Parathyroid adenoma (tissue), 2 donors: ENCODE measurements at regions not wholly inside any gene's neighbourhood (a gene's known extent, or its start where the extent isn't known, plus 50 kb on each side); places are given as distances from the start of the nearest gene placed in this dataset.
A peak's percentile ranks its signal among the peaks of the same experiment; 100 is the strongest.

Experiments used
- H2AFZ ChIP-seq: fragments of 300-600 bp; sonication (generic); one replicate; pipeline ENCODE4 v1.7.0; 2017; ENCODE audit warnings: antibody characterized with exemption, mild to moderate bottlenecking
- H3K27ac ChIP-seq: fragments of 300-600 bp; sonication (generic); one replicate; pipeline ENCODE4 v1.7.0; 2017
- H3K27me3 ChIP-seq: fragments of 300-600 bp; sonication (generic); one replicate; pipeline ENCODE4 v1.7.0; 2017; ENCODE audit warnings: low read length; ENCODE audit not compliant: control insufficient read depth, insufficient read depth
- H3K36me3 ChIP-seq: fragments of 300-600 bp; sonication (generic); one replicate; pipeline ENCODE4 v1.7.0; 2017; ENCODE audit warnings: low read length; ENCODE audit not compliant: control insufficient read depth, insufficient read depth
- H3K4me1 ChIP-seq: fragments of 300-600 bp; sonication (generic); one replicate; pipeline ENCODE4 v1.7.0; 2017; ENCODE audit warnings: control low read depth
- H3K4me2 ChIP-seq: fragments of 300-600 bp; sonication (generic); one replicate; pipeline ENCODE4 v1.7.0; 2017; ENCODE audit warnings: low read length
- H3K4me3 ChIP-seq: fragments of 300-600 bp; sonication (generic); one replicate; pipeline ENCODE4 v1.7.0; 2017; ENCODE audit warnings: low read depth, low read length
- H3K79me2 ChIP-seq: fragments of 300-600 bp; sonication (generic); one replicate; pipeline ENCODE4 v1.7.0; 2017; ENCODE audit warnings: control low read depth
- H3K9ac ChIP-seq: fragments of 300-600 bp; sonication (generic); one replicate; pipeline ENCODE4 v1.7.0; 2017; ENCODE audit warnings: mild to moderate bottlenecking
- H3K9me3 ChIP-seq: fragments of 300-600 bp; sonication (generic); one replicate; pipeline ENCODE4 v1.7.0; 2017; ENCODE audit warnings: low read length; ENCODE audit not compliant: control insufficient read depth
- TF ChIP-seq, protein P1 (sequence below): fragments of 300-600 bp; sonication (generic); IDR thresholded peaks from one replicate; pipeline ENCODE4 v1.7.0; 2017; ENCODE audit warnings: antibody characterized with exemption, mild to moderate bottlenecking
- donor health status: primary hyperparathyroidism.

DNA sequence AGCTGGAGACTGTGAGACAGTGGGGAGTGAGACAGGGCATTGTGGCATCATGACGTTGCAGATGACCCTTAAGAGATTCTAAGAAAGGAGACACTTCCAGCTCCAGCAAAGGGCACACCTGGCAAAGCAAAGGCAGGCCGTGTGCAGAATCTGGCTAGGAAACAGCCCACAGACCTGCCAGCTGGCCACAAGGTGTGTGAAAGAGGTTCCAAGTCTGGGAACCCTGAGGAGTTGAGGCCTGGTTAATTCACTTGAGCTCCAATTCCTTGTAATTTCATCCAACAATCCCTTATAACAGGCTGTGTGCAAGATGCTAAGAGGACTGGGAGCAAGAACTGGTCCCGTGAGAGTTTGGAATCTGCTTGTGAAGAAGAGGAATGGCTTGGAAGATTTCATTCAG lies 72.8 kb upstream of the FAM9A start:
- no peak overlapping the region for H3K9ac ChIP-seq
- no peaks in the 10 kb centered on the region for H3K27me3 ChIP-seq
- no peaks in the 10 kb centered on the region for H3K79me2 ChIP-seq
- H2AFZ ChIP-seq: no peak overlapping the region
- TF ChIP-seq, protein P1, sequence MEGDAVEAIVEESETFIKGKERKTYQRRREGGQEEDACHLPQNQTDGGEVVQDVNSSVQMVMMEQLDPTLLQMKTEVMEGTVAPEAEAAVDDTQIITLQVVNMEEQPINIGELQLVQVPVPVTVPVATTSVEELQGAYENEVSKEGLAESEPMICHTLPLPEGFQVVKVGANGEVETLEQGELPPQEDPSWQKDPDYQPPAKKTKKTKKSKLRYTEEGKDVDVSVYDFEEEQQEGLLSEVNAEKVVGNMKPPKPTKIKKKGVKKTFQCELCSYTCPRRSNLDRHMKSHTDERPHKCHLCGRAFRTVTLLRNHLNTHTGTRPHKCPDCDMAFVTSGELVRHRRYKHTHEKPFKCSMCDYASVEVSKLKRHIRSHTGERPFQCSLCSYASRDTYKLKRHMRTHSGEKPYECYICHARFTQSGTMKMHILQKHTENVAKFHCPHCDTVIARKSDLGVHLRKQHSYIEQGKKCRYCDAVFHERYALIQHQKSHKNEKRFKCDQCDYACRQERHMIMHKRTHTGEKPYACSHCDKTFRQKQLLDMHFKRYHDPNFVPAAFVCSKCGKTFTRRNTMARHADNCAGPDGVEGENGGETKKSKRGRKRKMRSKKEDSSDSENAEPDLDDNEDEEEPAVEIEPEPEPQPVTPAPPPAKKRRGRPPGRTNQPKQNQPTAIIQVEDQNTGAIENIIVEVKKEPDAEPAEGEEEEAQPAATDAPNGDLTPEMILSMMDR: no peak
- no peak overlapping the region for H3K4me2 ChIP-seq
- no peak overlapping the region for H3K4me3 ChIP-seq
- H3K36me3 ChIP-seq: no peaks in the 10 kb centered on the region
- no peak overlapping the region for H3K27ac ChIP-seq
- no peaks in the 10 kb centered on the region for H3K9me3 ChIP-seq
- H3K4me1 ChIP-seq: no peaks in the 10 kb centered on the region

DNA sequence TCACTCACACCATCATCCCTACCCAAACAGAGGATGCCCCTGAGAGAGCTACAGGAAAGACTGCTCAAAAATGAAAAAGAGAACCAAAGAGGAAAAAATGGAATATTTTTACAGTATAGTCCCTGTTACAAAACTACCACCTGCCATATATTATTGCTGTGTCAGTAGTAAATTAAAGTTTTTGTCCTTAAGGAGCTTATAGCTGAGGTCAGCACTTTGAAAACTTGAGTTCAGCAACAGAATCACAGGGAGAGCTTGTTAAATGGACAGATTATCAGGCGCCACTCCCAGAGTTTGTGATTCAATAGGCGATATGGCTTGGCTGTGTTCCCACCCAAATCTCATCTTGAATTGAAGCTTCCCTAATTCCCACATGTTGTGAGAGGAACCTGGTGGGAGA lies 71.9 kb upstream of the FAM9A start:
- TF ChIP-seq, protein P1: no peak
- Histone ChIP-seq H2AFZ (no peak overlapping the region), H3K4me3 (no peak overlapping the region), H3K4me2 (no peak overlapping the region), H3K36me3 (no peaks in the 10 kb centered on the region), H3K27me3 (no peaks in the 10 kb centered on the region), H3K9ac (no peak overlapping the region), H3K9me3 (no peaks in the 10 kb centered on the region), H3K27ac (no peak overlapping the region), H3K79me2 (no peaks in the 10 kb centered on the region), H3K4me1 (no peaks in the 10 kb centered on the region)

DNA sequence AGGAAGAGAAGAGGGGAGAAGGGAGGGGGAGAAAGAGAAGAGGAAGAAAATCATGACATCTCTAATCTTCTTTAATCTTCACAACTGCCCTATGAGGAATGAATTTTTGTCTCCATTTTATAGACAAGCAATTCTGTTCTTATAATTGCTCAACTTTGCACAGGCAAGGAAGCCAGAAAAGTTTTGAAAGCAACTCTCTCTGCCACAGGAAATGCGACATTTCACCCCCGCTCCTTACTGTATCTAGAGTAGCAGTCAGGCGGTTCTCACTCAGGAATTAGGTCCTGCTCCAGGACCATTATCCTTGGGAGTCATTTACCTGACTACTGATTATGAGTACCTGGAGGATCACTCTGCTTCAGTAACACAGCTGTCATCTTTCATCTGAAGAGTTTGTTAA lies 69.2 kb upstream of the FAM9A start:
- H3K27me3 ChIP-seq: no peaks in the 10 kb centered on the region
- TF ChIP-seq, protein P1: no peak
- H3K79me2 ChIP-seq: no peaks in the 10 kb centered on the region
- H3K4me3 ChIP-seq: no peak overlapping the region
- H3K4me2 ChIP-seq: no peak overlapping the region
- H3K4me1 ChIP-seq: no peaks in the 10 kb centered on the region
- no peak overlapping the region for H3K9ac ChIP-seq
- no peaks in the 10 kb centered on the region for H3K36me3 ChIP-seq
- no peaks in the 10 kb centered on the region for H3K9me3 ChIP-seq
- H2AFZ ChIP-seq: no peak overlapping the region
- H3K27ac ChIP-seq: no peak overlapping the region

DNA sequence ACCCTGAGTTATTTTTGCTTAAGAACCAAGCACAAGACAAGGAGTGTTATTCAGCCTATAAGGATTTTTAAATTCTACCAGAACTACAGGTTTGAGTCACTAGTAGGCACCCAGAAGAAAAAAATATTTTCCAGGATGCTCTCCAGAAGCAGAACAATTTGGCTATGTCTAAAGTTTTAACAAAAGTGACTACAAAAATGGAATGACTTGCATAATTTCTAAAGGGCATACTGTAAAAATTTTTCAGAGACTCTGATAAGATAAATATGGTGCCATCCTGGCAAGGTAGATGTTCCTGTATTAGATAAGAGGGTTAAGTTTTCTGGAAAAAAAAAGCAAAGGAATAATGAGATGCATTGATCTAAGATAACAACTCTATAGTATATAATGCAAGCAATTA lies 68.6 kb upstream of the FAM9A start:
- H3K79me2 ChIP-seq: no peaks in the 10 kb centered on the region
- no peak overlapping the region for H3K27ac ChIP-seq
- TF ChIP-seq, protein P1: no peak
- no peak overlapping the region for H3K9ac ChIP-seq
- H3K4me1 ChIP-seq: no peaks in the 10 kb centered on the region
- H3K27me3 ChIP-seq: no peaks in the 10 kb centered on the region
- H3K9me3 ChIP-seq: no peaks in the 10 kb centered on the region
- no peak overlapping the region for H3K4me3 ChIP-seq
- no peak overlapping the region for H2AFZ ChIP-seq
- H3K4me2 ChIP-seq: no peak overlapping the region
- H3K36me3 ChIP-seq: no peaks in the 10 kb centered on the region

DNA sequence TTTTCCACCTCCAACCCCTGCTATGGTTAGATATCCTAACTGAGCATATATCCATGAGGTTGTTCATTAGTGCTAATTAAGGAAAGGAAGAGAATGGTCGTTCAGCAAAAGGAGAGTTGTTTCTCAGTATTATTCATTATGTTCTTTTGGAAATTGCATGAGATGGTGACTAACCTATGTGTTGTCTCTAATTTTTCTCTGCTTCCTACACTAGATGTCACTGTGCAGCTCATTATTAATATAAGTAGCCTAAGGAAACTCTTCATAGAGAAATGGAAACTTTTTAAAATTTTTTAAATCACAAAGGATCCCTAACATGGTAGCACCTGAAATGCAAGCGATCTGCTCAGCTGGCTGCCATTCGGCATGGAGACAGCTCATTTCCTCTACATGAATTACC lies 67.7 kb upstream of the FAM9A start:
- H3K27ac ChIP-seq: no peak overlapping the region
- TF ChIP-seq, protein P1: peak; percentile 19

More for the DNA sequence above, 67.7 kb upstream of the FAM9A start:
- no peaks in the 10 kb centered on the region for H3K4me1 ChIP-seq
- no peaks in the 10 kb centered on the region for H3K79me2 ChIP-seq
- no peak overlapping the region for H2AFZ ChIP-seq
- no peak overlapping the region for H3K4me2 ChIP-seq
- no peaks in the 10 kb centered on the region for H3K36me3 ChIP-seq
- H3K27me3 ChIP-seq: no peaks in the 10 kb centered on the region
- no peak overlapping the region for H3K4me3 ChIP-seq
- H3K9ac ChIP-seq: no peak overlapping the region
- H3K9me3 ChIP-seq: no peaks in the 10 kb centered on the region
